ENCODE measurements at regions not wholly inside any gene's neighbourhood (a gene's known extent, or its start where the extent isn't known, plus 50 kb on each side); places are given as distances from the start of the nearest gene placed in this dataset.

DNA sequence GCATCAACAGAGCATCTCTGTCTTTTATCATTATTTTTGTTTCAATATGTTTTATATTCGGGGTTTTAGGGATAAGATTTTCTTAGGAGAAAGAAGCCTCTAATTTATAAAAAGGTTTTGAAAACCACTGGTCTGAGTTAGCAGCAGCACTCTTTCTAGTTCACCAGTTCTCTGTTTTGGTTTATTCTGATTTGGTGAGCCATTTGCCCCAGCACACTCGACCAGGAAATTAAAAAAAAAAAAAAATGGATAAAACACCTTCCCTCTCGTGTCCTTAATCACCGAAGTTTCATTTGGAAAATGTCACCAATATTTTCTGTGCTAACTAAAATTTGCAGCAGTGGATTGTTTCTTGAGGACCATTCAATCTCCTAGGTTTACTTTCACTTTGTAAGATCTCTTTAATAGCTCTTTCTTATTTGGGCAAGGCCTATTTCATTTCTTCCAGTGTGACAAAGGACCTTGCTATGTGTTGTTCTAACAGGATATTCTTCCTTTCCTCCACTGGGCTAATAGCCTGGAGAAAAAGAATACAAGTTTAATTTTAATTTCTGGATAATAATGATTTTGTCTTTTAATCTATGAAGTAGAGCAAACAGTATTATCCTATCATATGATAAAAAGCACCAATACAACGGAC, 57.8 kb upstream of the ANXA1 start:
- TF ChIP-seq, protein P1, sequence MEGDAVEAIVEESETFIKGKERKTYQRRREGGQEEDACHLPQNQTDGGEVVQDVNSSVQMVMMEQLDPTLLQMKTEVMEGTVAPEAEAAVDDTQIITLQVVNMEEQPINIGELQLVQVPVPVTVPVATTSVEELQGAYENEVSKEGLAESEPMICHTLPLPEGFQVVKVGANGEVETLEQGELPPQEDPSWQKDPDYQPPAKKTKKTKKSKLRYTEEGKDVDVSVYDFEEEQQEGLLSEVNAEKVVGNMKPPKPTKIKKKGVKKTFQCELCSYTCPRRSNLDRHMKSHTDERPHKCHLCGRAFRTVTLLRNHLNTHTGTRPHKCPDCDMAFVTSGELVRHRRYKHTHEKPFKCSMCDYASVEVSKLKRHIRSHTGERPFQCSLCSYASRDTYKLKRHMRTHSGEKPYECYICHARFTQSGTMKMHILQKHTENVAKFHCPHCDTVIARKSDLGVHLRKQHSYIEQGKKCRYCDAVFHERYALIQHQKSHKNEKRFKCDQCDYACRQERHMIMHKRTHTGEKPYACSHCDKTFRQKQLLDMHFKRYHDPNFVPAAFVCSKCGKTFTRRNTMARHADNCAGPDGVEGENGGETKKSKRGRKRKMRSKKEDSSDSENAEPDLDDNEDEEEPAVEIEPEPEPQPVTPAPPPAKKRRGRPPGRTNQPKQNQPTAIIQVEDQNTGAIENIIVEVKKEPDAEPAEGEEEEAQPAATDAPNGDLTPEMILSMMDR (IDR thresholded peaks at IDR 0.05), result no peak
- TF ChIP-seq POLR2A (IDR thresholded peaks at IDR 0.05), result no peak
- TF ChIP-seq EP300 (IDR thresholded peaks at IDR 0.05), result no peak

Measured in ovary (tissue), 3 donors.